ENCODE measurements at regions not wholly inside any gene's neighbourhood (a gene's known extent, or its start where the extent isn't known, plus 50 kb on each side); places are given as distances from the start of the nearest gene placed in this dataset.

- intact Hi-C loops (cut with micrococcal nuclease; ENCODE audit: unreplicated experiment), result no loop called here
- POLR2A ChIA-PET, result no interaction called here
- SMC1A ChIA-PET (ENCODE audit: uncharacterized antibody, unreplicated experiment), result no interaction called here
- BruUV-seq (replicated peaks), result no TSS peak
- DNase-seq (ENCODE audit: low read depth, low spot score), result no peak
- Histone ChIP-seq H3K79me2 (ENCODE audit: control insufficient read depth, insufficient read depth, low read length) (no peaks in the 10 kb centered on the region), H4K20me1 (ENCODE audit: control insufficient read depth, insufficient read depth) (no peaks in the 10 kb centered on the region), H3K27ac (ENCODE audit: control insufficient read depth, insufficient read depth) (no peak overlapping the region), H3K4me3 (no peak overlapping the region), H3K27me3 (replicated peaks in 1 of 2; ENCODE audit: control insufficient read depth in 2 of 2, insufficient read depth in 2 of 2, low read length in 1 of 2) (no peaks in the 10 kb centered on the region), H3K4me1 (ENCODE audit: control insufficient read depth, insufficient read depth, low read length) (no peaks in the 10 kb centered on the region), H3K36me3 (ENCODE audit: control insufficient read depth in 2 of 2, insufficient read depth in 2 of 2, low read length in 1 of 2) (no peaks in the 10 kb centered on the region), H3K9ac (ENCODE audit: control insufficient read depth, insufficient read depth, low read length) (no peak overlapping the region), H2AFZ (ENCODE audit: control insufficient read depth, low read depth, low read length) (no peak overlapping the region), H3K9me3 (replicated peaks; ENCODE audit: control insufficient read depth, insufficient read depth, low read length) (no peaks in the 10 kb centered on the region; the same call in 2 of the 3 replicates), H3K4me2 (ENCODE audit: control insufficient read depth, insufficient read depth) (no peak overlapping the region)
- TF ChIP-seq NFYB (IDR thresholded peaks at IDR 0.05; ENCODE audit: insufficient read depth, low read depth, low read length), result no peak
- no peak for TF ChIP-seq ZNF217 (IDR thresholded peaks at IDR 0.05)
- TF ChIP-seq RCOR1 (conservative IDR thresholded peaks at IDR 0.05; ENCODE audit: low read depth, low read length), result no peak
- TF ChIP-seq NBN (IDR thresholded peaks at IDR 0.05), result no peak
- TF ChIP-seq IKZF1 (conservative IDR thresholded peaks at IDR 0.05), result no peak
- no peak for TF ChIP-seq SIX5 (IDR thresholded peaks at IDR 0.05; ENCODE audit: low read depth, low read length, severe bottlenecking)
- TF ChIP-seq NKRF (conservative IDR thresholded peaks at IDR 0.05), result no peak
- no peak for TF ChIP-seq ESRRA (IDR thresholded peaks at IDR 0.05; ENCODE audit: low read length)
- no peak for TF ChIP-seq TARDBP (IDR thresholded peaks at IDR 0.05; ENCODE audit: borderline replicate concordance)
- TF ChIP-seq ASH2L (IDR thresholded peaks at IDR 0.05; ENCODE audit: borderline replicate concordance, low read depth), result no peak
- TF ChIP-seq STAT1 (conservative IDR thresholded peaks at IDR 0.05), result no peak
- TF ChIP-seq GATAD2B (conservative IDR thresholded peaks at IDR 0.05; ENCODE audit: low read depth), result no peak
- no peak for TF ChIP-seq HDGF (IDR thresholded peaks at IDR 0.05)
- TF ChIP-seq USF1 (IDR thresholded peaks at IDR 0.05; ENCODE audit: borderline replicate concordance, extremely low read length, insufficient read depth, low read depth, low read length), result no peak
- TF ChIP-seq FOS (IDR thresholded peaks at IDR 0.05; ENCODE audit: borderline replicate concordance, extremely low read depth, insufficient read length), result no peak
- no peak for TF ChIP-seq SP1 (IDR thresholded peaks at IDR 0.05; ENCODE audit: low read depth, low read length)
- no peak for TF ChIP-seq MLLT1 (IDR thresholded peaks at IDR 0.05)
- no peak for TF ChIP-seq MYC (IDR thresholded peaks at IDR 0.05; ENCODE audit: insufficient read depth, insufficient read length, insufficient replicate concordance, low read length, severe bottlenecking)
- no peak for TF ChIP-seq PAX8 (IDR thresholded peaks at IDR 0.05)
- no peak for TF ChIP-seq PML (IDR thresholded peaks at IDR 0.05; ENCODE audit: low read length)
- 0% methylated on average over 1 of the region's 1 CpG for WGBS (ENCODE audit: insufficient coverage, insufficient replicate concordance, low lambda C conversion rate, missing lambda C conversion rate)
- no peak for FAIRE-seq
- RAD21 ChIA-PET (ENCODE audit: unreplicated experiment), result no interaction called here
- CTCF ChIA-PET, result no interaction called here
- no peak for ATAC-seq
- in situ Hi-C loops (cut with MboI), result no loop called here
Measured at GRCh38 chr13:67557118-67557517, 327.0 kb upstream of the PCDH9 start.
